NCI-H146 (cell line): ENCODE measurements at regions not wholly inside any gene's neighbourhood (a gene's known extent, or its start where the extent isn't known, plus 50 kb on each side); places are given as distances from the start of the nearest gene placed in this dataset.
"Not testable (repeated sequence)": the region's sequence is repeated elsewhere in the genome, so short reads cannot be mapped to it uniquely, and the experiment has no call there.

Source experiments
- DNase-seq: peaks from one replicate; lab custom pipeline; 2025; lab: John Stamatoyannopoulos, UW

GRCh38 chr2:7377916-7378569 is 460.8 kb downstream of the RNF144A start:
- DNase-seq: peak; percentile 82

- DNase-seq: no peak
Observed at GRCh38 chr2:7378591-7378990, 461.4 kb downstream of the RNF144A start.

GRCh38 chr2:7379799-7380198 is 462.6 kb downstream of the RNF144A start:
- peak; percentile 46 for DNase-seq

- no peak for DNase-seq
Observed at GRCh38 chr2:7384773-7385349, 467.6 kb downstream of the RNF144A start.

GRCh38 chr2:7390311-7390710 is 473.1 kb downstream of the RNF144A start:
- DNase-seq: not testable (repeated sequence)

- peak; percentile 73 for DNase-seq
Observed at GRCh38 chr2:7392076-7392787, 475.0 kb downstream of the RNF144A start.

- no peak for DNase-seq
Observed at GRCh38 chr2:7394195-7394594, 477.0 kb downstream of the RNF144A start.

GRCh38 chr2:7400628-7401027 is 483.4 kb downstream of the RNF144A start:
- DNase-seq: no peak

- no peak for DNase-seq
Observed at GRCh38 chr2:7403092-7403775, 486.0 kb downstream of the RNF144A start.

- DNase-seq: no peak
Observed at GRCh38 chr2:7405861-7406715, 488.9 kb downstream of the RNF144A start.

GRCh38 chr2:7407001-7407400 is 489.8 kb downstream of the RNF144A start:
- no peak for DNase-seq

GRCh38 chr2:7407906-7408680 is 490.9 kb downstream of the RNF144A start:
- DNase-seq: no peak

GRCh38 chr2:7411691-7412090 is 494.5 kb downstream of the RNF144A start:
- no peak for DNase-seq

- peak; percentile 27 for DNase-seq
Observed at GRCh38 chr2:7417845-7418742, 500.9 kb downstream of the RNF144A start.

GRCh38 chr2:7419186-7419585 is 502.0 kb downstream of the RNF144A start:
- DNase-seq: no peak

- no peak for DNase-seq
Observed at GRCh38 chr2:7419814-7420311, 502.7 kb downstream of the RNF144A start.

- no peak for DNase-seq
Observed at GRCh38 chr2:7420530-7420929, 503.3 kb downstream of the RNF144A start.

- DNase-seq: no peak
Observed at GRCh38 chr2:7424481-7424880, 507.3 kb downstream of the RNF144A start.

- DNase-seq: peak; percentile 75
Observed at GRCh38 chr2:7427293-7428060, 510.3 kb downstream of the RNF144A start.
